ENCODE measurements at regions not wholly inside any gene's neighbourhood (a gene's known extent, or its start where the extent isn't known, plus 50 kb on each side); places are given as distances from the start of the nearest gene placed in this dataset.

DNA sequence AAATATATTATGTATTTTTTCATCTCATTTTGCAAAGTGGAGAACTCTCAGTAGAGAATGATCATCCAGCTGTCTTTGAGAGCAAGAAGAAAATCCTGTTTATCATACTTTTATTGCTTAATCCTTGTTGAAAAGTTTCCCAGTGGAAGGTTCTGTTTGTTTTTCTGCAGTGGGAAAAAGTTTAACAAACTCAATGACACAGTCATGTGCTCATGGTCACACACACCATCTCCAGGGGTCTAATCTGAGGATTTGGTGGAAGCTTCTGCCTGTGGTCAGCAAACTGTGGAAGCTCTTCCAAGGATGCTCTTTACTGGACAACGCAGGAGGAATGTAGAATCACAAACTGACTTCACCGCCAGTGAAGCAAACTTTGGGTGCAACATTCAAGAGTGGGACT lies 1003.9 kb downstream of the SORCS3 start:
- H3K9ac ChIP-seq (replicated peaks; ENCODE audit: extremely low read depth, insufficient read depth, low read length), result no peak overlapping the region
- H3K36me3 ChIP-seq (ENCODE audit: control insufficient read depth in 2 of 2, extremely low read depth in 1 of 2, insufficient read depth in 2 of 2, low read length in 2 of 2), result no peaks in the 10 kb centered on the region
- no peak for FAIRE-seq
- H4K20me1 ChIP-seq (replicated peaks; ENCODE audit: control insufficient read depth, extremely low read depth, insufficient read depth, low read length), result no peaks in the 10 kb centered on the region
- H3K4me1 ChIP-seq (ENCODE audit: control insufficient read depth, extremely low read depth, insufficient read depth, low read length), result no peaks in the 10 kb centered on the region
- no peaks in the 10 kb centered on the region for H3K9me1 ChIP-seq (replicated peaks; ENCODE audit: control insufficient read depth, extremely low read depth, insufficient read depth, low read length)
- no peaks in the 10 kb centered on the region for H3K27me3 ChIP-seq (ENCODE audit: control insufficient read depth in 2 of 2, insufficient read depth in 2 of 2, low read length in 2 of 2)
- no peak overlapping the region for H2AFZ ChIP-seq (ENCODE audit: low read depth, low read length)
- H3K9me3 ChIP-seq (replicated peaks; ENCODE audit: control insufficient read depth, insufficient read depth, low read length), result peaks cover 2% of the 10 kb centered on the region
- POLR2A ChIA-PET, result no interaction called here
- no peak overlapping the region for H3K27ac ChIP-seq (ENCODE audit: insufficient read depth, low read depth, low read length)
- dilution Hi-C loops (cut with MboI; ENCODE audit: extremely low pct_ligation_motif_present, low sequenced_read_pairs), result no loop called here
- H3K79me2 ChIP-seq (ENCODE audit: control insufficient read depth, insufficient read depth, low read length), result no peaks in the 10 kb centered on the region
- TF ChIP-seq, protein P1, sequence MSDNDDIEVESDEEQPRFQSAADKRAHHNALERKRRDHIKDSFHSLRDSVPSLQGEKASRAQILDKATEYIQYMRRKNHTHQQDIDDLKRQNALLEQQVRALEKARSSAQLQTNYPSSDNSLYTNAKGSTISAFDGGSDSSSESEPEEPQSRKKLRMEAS (IDR thresholded peaks at IDR 0.05; ENCODE audit: insufficient read depth, insufficient read length), result no peak
- TF ChIP-seq POLR2A (IDR thresholded peaks at IDR 0.05; ENCODE audit: low read depth, low read length), result no peak
- no peak for TF ChIP-seq POLR2AphosphoS5 (IDR thresholded peaks at IDR 0.05; ENCODE audit: insufficient read depth, low read depth, low read length)
- TF ChIP-seq GATA2 (IDR thresholded peaks at IDR 0.05; ENCODE audit: insufficient read depth, insufficient read length, low read depth, low read length), result no peak
- no peak for TF ChIP-seq JUN (IDR thresholded peaks at IDR 0.05; ENCODE audit: borderline replicate concordance, insufficient read depth, insufficient read length, low read depth)
- TF ChIP-seq, protein P2, sequence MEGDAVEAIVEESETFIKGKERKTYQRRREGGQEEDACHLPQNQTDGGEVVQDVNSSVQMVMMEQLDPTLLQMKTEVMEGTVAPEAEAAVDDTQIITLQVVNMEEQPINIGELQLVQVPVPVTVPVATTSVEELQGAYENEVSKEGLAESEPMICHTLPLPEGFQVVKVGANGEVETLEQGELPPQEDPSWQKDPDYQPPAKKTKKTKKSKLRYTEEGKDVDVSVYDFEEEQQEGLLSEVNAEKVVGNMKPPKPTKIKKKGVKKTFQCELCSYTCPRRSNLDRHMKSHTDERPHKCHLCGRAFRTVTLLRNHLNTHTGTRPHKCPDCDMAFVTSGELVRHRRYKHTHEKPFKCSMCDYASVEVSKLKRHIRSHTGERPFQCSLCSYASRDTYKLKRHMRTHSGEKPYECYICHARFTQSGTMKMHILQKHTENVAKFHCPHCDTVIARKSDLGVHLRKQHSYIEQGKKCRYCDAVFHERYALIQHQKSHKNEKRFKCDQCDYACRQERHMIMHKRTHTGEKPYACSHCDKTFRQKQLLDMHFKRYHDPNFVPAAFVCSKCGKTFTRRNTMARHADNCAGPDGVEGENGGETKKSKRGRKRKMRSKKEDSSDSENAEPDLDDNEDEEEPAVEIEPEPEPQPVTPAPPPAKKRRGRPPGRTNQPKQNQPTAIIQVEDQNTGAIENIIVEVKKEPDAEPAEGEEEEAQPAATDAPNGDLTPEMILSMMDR (IDR thresholded peaks at IDR 0.05; ENCODE audit: extremely low read depth in 1 of 2, insufficient read depth in 1 of 2, low read depth in 1 of 2, low read length in 2 of 2), result no peak
- no peak for TF ChIP-seq EZH2 (IDR thresholded peaks at IDR 0.05; ENCODE audit: borderline replicate concordance, low read depth, low read length, severe bottlenecking)
- no peak for TF ChIP-seq MYC (IDR thresholded peaks at IDR 0.05; ENCODE audit: low read depth, low read length)
- TF ChIP-seq FOS (IDR thresholded peaks at IDR 0.05; ENCODE audit: borderline replicate concordance, insufficient read depth, low read length), result no peak
- H3K4me3 ChIP-seq (replicated peaks in 1 of 3; ENCODE audit: insufficient read depth in 1 of 3, low read depth in 1 of 3, low read length in 3 of 3), result no peak overlapping the region
- no TSS peak for BruUV-seq (replicated peaks)
- intact Hi-C loops (cut with micrococcal nuclease), result no loop called here
- H3K4me2 ChIP-seq (ENCODE audit: insufficient read depth, low read length), result no peak overlapping the region
- CTCF ChIA-PET, result no interaction called here
- no peak for DNase-seq (ENCODE audit: low read depth, low spot score)

Data from endothelial cell of umbilical vein (primary cell).